ENCODE measurements at regions not wholly inside any gene's neighbourhood (a gene's known extent, or its start where the extent isn't known, plus 50 kb on each side); places are given as distances from the start of the nearest gene placed in this dataset.

DNA sequence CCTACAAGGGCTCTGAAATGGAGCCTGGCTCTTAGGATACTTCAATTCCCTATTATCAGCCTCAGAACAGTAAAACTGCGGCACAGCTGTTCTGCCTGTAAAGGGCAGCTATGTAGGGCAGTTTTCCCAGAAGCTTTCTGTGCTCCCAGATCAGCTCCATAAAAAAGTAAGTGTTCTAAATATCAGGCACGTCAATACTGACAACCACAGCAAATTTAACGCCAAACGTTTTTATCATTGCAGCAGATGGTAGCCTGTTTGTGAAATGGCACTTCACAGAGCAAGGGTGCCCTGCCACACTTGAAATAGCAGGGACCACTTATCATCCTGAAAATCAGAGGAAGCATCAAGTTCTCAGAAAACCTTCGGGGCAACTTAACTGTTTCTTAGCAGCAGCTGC lies 54.8 kb upstream of the PTHLH start:
- Histone ChIP-seq H3T11ph (ENCODE audit: low read length) (no peak overlapping the region), H2BK15ac (ENCODE audit: low read depth, low read length) (no peak overlapping the region), H3K14ac (ENCODE audit: insufficient read depth, low read length) (no peak overlapping the region), H2AFZ (ENCODE audit: low read length) (no peak overlapping the region), H4K5ac (ENCODE audit: insufficient read length, low read depth, low read length) (no peak overlapping the region), H3K23me2 (ENCODE audit: insufficient read length, low read depth, low read length, poor library complexity, severe bottlenecking) (no peaks in the 10 kb centered on the region), H4K8ac (replicated peaks; ENCODE audit: insufficient read length, low read depth, low read length) (no peak overlapping the region), H2BK5ac (ENCODE audit: insufficient read length, low read length) (no peak overlapping the region), H3K79me1 (ENCODE audit: insufficient read depth, low read depth, low read length, poor library complexity, severe bottlenecking) (no peaks in the 10 kb centered on the region), H2BK12ac (ENCODE audit: insufficient read length, low read depth, low read length) (no peak overlapping the region), H2BK120ac (ENCODE audit: low read depth, low read length, poor library complexity, severe bottlenecking) (no peak overlapping the region), H3K56ac (ENCODE audit: insufficient read length, low read depth, low read length) (no peak overlapping the region), H4K20me1 (ENCODE audit: control insufficient read depth, insufficient read depth, insufficient read length) (no peaks in the 10 kb centered on the region), H3K4ac (ENCODE audit: low read depth, low read length) (no peak overlapping the region), H4K91ac (ENCODE audit: insufficient read length, low read depth, low read length) (no peak overlapping the region), H2AK5ac (ENCODE audit: insufficient read length, low read length) (no peak overlapping the region), H3K9ac (ENCODE audit: extremely low read depth, insufficient read length, low read length) (no peak overlapping the region), H3K4me2 (ENCODE audit: insufficient read depth, insufficient read length, low read length) (no peak overlapping the region), H2BK20ac (ENCODE audit: low read depth, low read length, poor library complexity, severe bottlenecking) (no peak overlapping the region), H3K27ac (ENCODE audit: insufficient read length, low read depth, low read length) (no peak overlapping the region), H3K27me3 (ENCODE audit: insufficient read depth, low read length) (no peaks in the 10 kb centered on the region; the same call in 1 of the 2 replicates), H3K23ac (ENCODE audit: insufficient read length, low read depth, low read length) (no peak overlapping the region), H3K9me3 (ENCODE audit: control insufficient read depth, low read depth, low read length) (no peaks in the 10 kb centered on the region), H3K18ac (ENCODE audit: insufficient read length, low read depth, low read length) (no peak overlapping the region), H3K79me2 (ENCODE audit: insufficient read depth, low read length) (no peaks in the 10 kb centered on the region), H3K4me1 (ENCODE audit: insufficient read depth, low read length) (peaks cover 2% of the 10 kb centered on the region; the same call in 1 of the 2 replicates)
- no peaks in the 10 kb centered on the region for H3K4me1 Mint-ChIP-seq
- no peaks in the 10 kb centered on the region; the same call in 1 of the 2 replicates for H3K27me3 Mint-ChIP-seq (ENCODE audit: low read depth)
- no peak overlapping the region for H3K4me3 Mint-ChIP-seq
- H3K9me3 Mint-ChIP-seq: no peaks in the 10 kb centered on the region
- WGBS (ENCODE audit: extremely low coverage, insufficient read length, low lambda C conversion rate): no CpG with 5 or more reads among the region's 5 CpGs
- H3K27ac Mint-ChIP-seq: no peak overlapping the region
- DNase-seq: no peak
- TF ChIP-seq, protein P1, sequence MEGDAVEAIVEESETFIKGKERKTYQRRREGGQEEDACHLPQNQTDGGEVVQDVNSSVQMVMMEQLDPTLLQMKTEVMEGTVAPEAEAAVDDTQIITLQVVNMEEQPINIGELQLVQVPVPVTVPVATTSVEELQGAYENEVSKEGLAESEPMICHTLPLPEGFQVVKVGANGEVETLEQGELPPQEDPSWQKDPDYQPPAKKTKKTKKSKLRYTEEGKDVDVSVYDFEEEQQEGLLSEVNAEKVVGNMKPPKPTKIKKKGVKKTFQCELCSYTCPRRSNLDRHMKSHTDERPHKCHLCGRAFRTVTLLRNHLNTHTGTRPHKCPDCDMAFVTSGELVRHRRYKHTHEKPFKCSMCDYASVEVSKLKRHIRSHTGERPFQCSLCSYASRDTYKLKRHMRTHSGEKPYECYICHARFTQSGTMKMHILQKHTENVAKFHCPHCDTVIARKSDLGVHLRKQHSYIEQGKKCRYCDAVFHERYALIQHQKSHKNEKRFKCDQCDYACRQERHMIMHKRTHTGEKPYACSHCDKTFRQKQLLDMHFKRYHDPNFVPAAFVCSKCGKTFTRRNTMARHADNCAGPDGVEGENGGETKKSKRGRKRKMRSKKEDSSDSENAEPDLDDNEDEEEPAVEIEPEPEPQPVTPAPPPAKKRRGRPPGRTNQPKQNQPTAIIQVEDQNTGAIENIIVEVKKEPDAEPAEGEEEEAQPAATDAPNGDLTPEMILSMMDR (conservative IDR thresholded peaks at IDR 0.05): no peak
- H3K36me3 Mint-ChIP-seq (ENCODE audit: insufficient read depth in 1 of 3, low read depth in 3 of 3): no peaks in the 10 kb centered on the region; a peak in 1 of 7 replicates

Measured in H9 (cell line).